K562 (cell line): ENCODE measurements at regions not wholly inside any gene's neighbourhood (a gene's known extent, or its start where the extent isn't known, plus 50 kb on each side); places are given as distances from the start of the nearest gene placed in this dataset.
A peak's percentile ranks its signal among the peaks of the same experiment; 100 is the strongest.

Experiments used
- ATAC-seq: fragments of 200-7000 bp; cut with Tn5 transposase; 3 replicates; pipeline ENCODE4 v1.9.1; 2020; ENCODE audit warnings: moderate library complexity
- BruUV-seq: library from RNA; stranded (reverse); fragments of 400-500 nt; replicated peaks from 2 replicates; lab custom pipeline; 2021; lab: Mats Ljungman, UMichigan
- CTCF ChIA-PET: fragments of 300-600 bp; formaldehyde crosslinking; extraction: SDS; loops from one replicate; lab custom pipeline; 2021; ENCODE audit warnings: low intra/inter-chr PET ratio; lab: Yijun Ruan, JAX
- POLR2A ChIA-PET: fragments of 300-600, 350-650 bp; sonication (Branson Sonifier 250); formaldehyde crosslinking; extraction: SDS; loops from one replicate; lab custom pipeline; 2021; ENCODE audit warnings: antibody characterized with exemption, inconsistent platforms; lab: Yijun Ruan, JAX
- DNase-seq, 4 experiments: peaks; one replicate each; pipeline versions ENCODE4 v3.0.0 to v3.0.0-alpha.2; 2011 to 2018; ENCODE audit warnings: low spot score in 3 of 4, mixed read lengths in 3 of 4; ENCODE audit errors: extremely low read depth in 1 of 4
- FAIRE-seq: peaks from 2 replicates; lab custom pipeline; 2011; peaks lifted over from hg19 to GRCh38; lab: Jason Lieb, UNC
- H2AFZ ChIP-seq: 2 replicates; pipeline ENCODE4 v1.6.0; 2011; ENCODE audit warnings: low read depth, low read length, control low read depth, inconsistent platforms
- H3K27ac ChIP-seq: fragments of 200-600 bp; 3 replicates; pipeline ENCODE4 v1.8.0; 2011; ENCODE audit warnings: low read depth, mild to moderate bottlenecking, control low read depth, inconsistent platforms, low read length, moderate library complexity, mixed read lengths; ENCODE audit errors: extremely low read depth
- H3K27me3 ChIP-seq, 2 experiments: fragments of 300-600 bp in 1 of 2; 2 replicates in 1 of 2; 3 replicates in 1 of 2; pipeline versions ENCODE4 v1.6.0 to v1.8.0; 2011; ENCODE audit warnings: inconsistent platforms in 2 of 2, low read length in 2 of 2, mild to moderate bottlenecking in 1 of 2, mixed read lengths in 1 of 2, moderate library complexity in 1 of 2; ENCODE audit not compliant: control insufficient read depth in 2 of 2, insufficient read depth in 2 of 2
- H3K36me3 ChIP-seq: fragments of 300-600 bp; 3 replicates; pipeline ENCODE4 v1.8.0; 2011; ENCODE audit warnings: mild to moderate bottlenecking, low read length, inconsistent platforms; ENCODE audit not compliant: control insufficient read depth, insufficient read depth
- H3K4me1 ChIP-seq, 2 experiments: fragments of 200-600 bp in 1 of 2; replicated peaks in 1 of 2; 2 replicates in 1 of 2; 3 replicates in 1 of 2; pipeline versions ENCODE4 v1.5.1 to v1.8.0; 2011; ENCODE audit warnings: inconsistent platforms in 2 of 2, low read length in 2 of 2, mild to moderate bottlenecking in 1 of 2, mixed read lengths in 1 of 2, moderate library complexity in 1 of 2; ENCODE audit not compliant: control insufficient read depth in 2 of 2, insufficient read depth in 2 of 2
- H3K4me2 ChIP-seq: 2 replicates; pipeline ENCODE4 v1.6.1; 2011; ENCODE audit warnings: low read length, control low read depth, inconsistent platforms, mixed read lengths; ENCODE audit not compliant: insufficient read depth
- H3K4me3 ChIP-seq: fragments of 200-600 bp; sonication (generic), shearing (Covaris generic); 2 replicates; pipeline ENCODE4 v1.5.1; 2016; ENCODE audit warnings: control low read depth, inconsistent platforms
- H3K79me2 ChIP-seq: fragments of 200-600 bp; 3 replicates; pipeline ENCODE4 v1.8.0; 2011; ENCODE audit warnings: low read length, inconsistent platforms; ENCODE audit not compliant: control insufficient read depth, insufficient read depth
- H3K9ac ChIP-seq, 2 experiments: 2 replicates each; pipeline versions ENCODE4 v1.6.0 to v1.6.1; 2011; ENCODE audit warnings: low read depth in 2 of 2, low read length in 2 of 2, control low read depth in 1 of 2, inconsistent platforms in 1 of 2, mild to moderate bottlenecking in 1 of 2, mixed read lengths in 1 of 2; ENCODE audit not compliant: insufficient read depth in 1 of 2
- H3K9me1 ChIP-seq: one replicate; pipeline ENCODE4 v1.6.0; 2011; ENCODE audit warnings: inconsistent platforms, mild to moderate bottlenecking, low read length, moderate library complexity; ENCODE audit not compliant: control insufficient read depth, insufficient read depth
- H3K9me3 ChIP-seq: replicated peaks from 2 replicates; pipeline ENCODE4 v1.5.1; 2011; ENCODE audit warnings: low read depth, low read length, inconsistent platforms; ENCODE audit not compliant: control insufficient read depth, insufficient read depth
- H4K20me1 ChIP-seq: replicated peaks from 2 replicates; pipeline ENCODE4 v1.6.1; 2011; ENCODE audit warnings: low read length, inconsistent platforms, mixed read lengths; ENCODE audit not compliant: control insufficient read depth, insufficient read depth
- CEBPB ChIP-seq: fragments of 450-650 bp; IDR thresholded peaks from 2 replicates; pipeline ENCODE4 v1.6.1; 2016; ENCODE audit warnings: missing genetic modification characterization, missing compliant biosample characterization
- CEBPG ChIP-seq, 3 experiments: fragments of 200-800 bp in 1 of 3; sonication (Bioruptor generic) in 1 of 3; sonication (generic) in 1 of 3; formaldehyde crosslinking in 1 of 3; IDR thresholded peaks in 2 of 3; conservative IDR thresholded peaks in 1 of 3; 2 replicates each; pipeline versions ENCODE4 v1.6.1 to v1.8.0; 2016 to 2022; ENCODE audit warnings: missing compliant biosample characterization in 2 of 3, missing genetic modification characterization in 2 of 3, mild to moderate bottlenecking in 1 of 3, missing genetic modification reagents in 1 of 3
- EWSR1 ChIP-seq: fragments of 450-650 bp; IDR thresholded peaks from 2 replicates; pipeline ENCODE4 v1.6.1; 2018; ENCODE audit warnings: borderline replicate concordance, mild to moderate bottlenecking, low read depth, moderate library complexity; ENCODE audit not compliant: partially characterized antibody
- NR2C2 ChIP-seq, 2 experiments: fragments of 200-800 bp in 1 of 2; sonication (Bioruptor generic) in 1 of 2; sonication (generic) in 1 of 2; formaldehyde crosslinking in 1 of 2; IDR thresholded peaks; 2 replicates each; pipeline versions ENCODE4 v1.6.1 to v1.8.0; 2016 to 2022; ENCODE audit warnings: mild to moderate bottlenecking in 1 of 2, missing compliant biosample characterization in 1 of 2, missing genetic modification characterization in 1 of 2, missing genetic modification reagents in 1 of 2
- SPI1 ChIP-seq: IDR thresholded peaks from 2 replicates; pipeline ENCODE4 v1.6.1; 2011; ENCODE audit warnings: low read depth, low read length, control low read depth, borderline replicate concordance
- TFAP4 ChIP-seq: sonication (generic); formaldehyde crosslinking; IDR thresholded peaks from 2 replicates; pipeline ENCODE4 v1.8.0; 2022; ENCODE audit warnings: missing genetic modification reagents, mild to moderate bottlenecking, moderate library complexity, borderline replicate concordance
- ZBTB40 ChIP-seq, 2 experiments: fragments of 450-650 bp in 1 of 2; sonication (generic) in 1 of 2; formaldehyde crosslinking in 1 of 2; IDR thresholded peaks; 2 replicates each; pipeline versions ENCODE4 v1.7.1 to v1.9.0; 2016 to 2022; ENCODE audit warnings: inconsistent platforms in 1 of 2, mild to moderate bottlenecking in 1 of 2, missing genetic modification reagents in 1 of 2
- WGBS: fragments of 100-300 bp; shearing (Covaris generic); methylation state at CpG from one replicate; pipeline ENCODE4 v1.1.6; 2016; ENCODE audit warnings: low coverage, mixed read lengths; ENCODE audit not compliant: insufficient coverage; ENCODE audit errors: missing lambda C conversion rate; 5-methylcytosine and 5-hydroxymethylcytosine counted together
- in situ Hi-C: fragments of 300-500 bp; cut with MboI; formaldehyde crosslinking; loops from 4 replicates; pipeline ENCODE4 v1.15.0; 2018; ENCODE audit warnings: inconsistent platforms, mixed read lengths
- intact Hi-C: fragments of 100-400 bp; cut with micrococcal nuclease; formaldehyde crosslinking; loops from 2 replicates; pipeline ENCODE4 v1.14.2; 2022

- H3K27ac ChIP-seq, result no peak overlapping the region
- WGBS, result 21% methylated on average over 4 of the region's 4 CpGs
- no peaks in the 10 kb centered on the region for H3K9me1 ChIP-seq
- H4K20me1 ChIP-seq, result no peaks in the 10 kb centered on the region
- DNase-seq, result no peak
- no peak for FAIRE-seq
- no peaks in the 10 kb centered on the region; a peak in 2 of 5 replicates for H3K4me1 ChIP-seq
- no peak for TF ChIP-seq EWSR1
- TF ChIP-seq NR2C2 (CRISPR knock-in tag; IDR thresholded peaks at IDR 0.05), result no peak
- peak; percentile 60 for TF ChIP-seq NR2C2 (tag; IDR thresholded peaks at IDR 0.05)
- peak; percentile 87 for TF ChIP-seq ZBTB40 (IDR thresholded peaks at IDR 0.05)
- 0 out of 2 replicates have a peak, but pooled peaks have one; percentile 40 for TF ChIP-seq ZBTB40 (CRISPR knock-in tag; IDR thresholded peaks at IDR 0.05)
- peak; percentile 18; the same call in 1 of the 2 replicates for TF ChIP-seq CEBPB (tag)
- TF ChIP-seq SPI1, result peak; percentile 9; the same call in 1 of the 2 replicates
- no peak for TF ChIP-seq TFAP4
- TF ChIP-seq CEBPG (CRISPR knock-in tag; IDR thresholded peaks at IDR 0.05), result no peak
- peak in 1 of 2 experiments; percentile 42; a peak in 1 of 4 replicates for TF ChIP-seq CEBPG (tag; conservative IDR thresholded peaks at IDR 0.05 in 1 of 2, IDR thresholded peaks at IDR 0.05 in 1 of 2)
- H2AFZ ChIP-seq, result no peak overlapping the region
- ATAC-seq, result no peak
- ChIA-PET CTCF (no interaction called here), POLR2A (interaction anchor here (1.5 kb wide), 1 partner anchor 11 kb away, joined by 3 read pairs; no protein-coding TSS in a partner anchor)
- no peaks in the 10 kb centered on the region for H3K36me3 ChIP-seq
- H3K4me2 ChIP-seq, result no peak overlapping the region
- in situ Hi-C loops (no loop called here), intact Hi-C loops (no loop called here)
- no TSS peak for BruUV-seq
- H3K9me3 ChIP-seq, result no peaks in the 10 kb centered on the region
- no peaks in the 10 kb centered on the region for H3K79me2 ChIP-seq
- H3K9ac ChIP-seq, result no peak overlapping the region
- no peak overlapping the region for H3K4me3 ChIP-seq
- peaks cover 4 to 5% of the 10 kb centered on the region in 2 experiments; a peak in 3 of 5 replicates for H3K27me3 ChIP-seq
Observed at GRCh38 chr18:70420146-70420898, 131.5 kb downstream of the SOCS6 start.
